B cell (primary cell): ENCODE measurements at regions not wholly inside any gene's neighbourhood (a gene's known extent, or its start where the extent isn't known, plus 50 kb on each side); places are given as distances from the start of the nearest gene placed in this dataset.

Source experiments
- ATAC-seq: fragments of 200-7000 bp; cut with Tn5 transposase; one replicate; pipeline ENCODE4 v1.10.0; 2021; ENCODE audit warnings: low read depth, mild to moderate bottlenecking, moderate number of reproducible peaks, moderate library complexity
- CTCF ChIA-PET: fragments of 350-600 bp; sonication (Branson Sonifier 250); formaldehyde crosslinking; loops from one replicate; lab custom pipeline; 2021; ENCODE audit warnings: antibody characterized with exemption, inconsistent platforms; lab: Charles Lee
- POLR2A ChIA-PET: fragments of 350-600 bp; sonication (Branson Sonifier 250); formaldehyde crosslinking; loops from one replicate; lab custom pipeline; 2021; ENCODE audit warnings: antibody characterized with exemption; lab: Charles Lee
- DNase-seq: peaks from one replicate; pipeline ENCODE4 v3.0.0; 2013
- H2AFZ ChIP-seq: 2 replicates; pipeline ENCODE4 v1.6.1; 2012; ENCODE audit warnings: mild to moderate bottlenecking, low read depth, low read length; ENCODE audit not compliant: insufficient read depth, poor library complexity, severe bottlenecking
- H3K27ac ChIP-seq, 2 donors: 1 replicate in 1 of 2; 2 replicates in 1 of 2; pipeline ENCODE4 v1.5.1; 2012 to 2013; ENCODE audit warnings: low read length in 2 of 2, mild to moderate bottlenecking in 2 of 2, moderate library complexity in 1 of 2
- H3K27me3 ChIP-seq, 4 experiments: fragments of 200-600 bp in 1 of 4; sonication (generic) in 1 of 4; replicated peaks in 1 of 4; 1 replicate in 2 of 4; 2 replicates in 2 of 4; pipeline versions ENCODE4 v1.6.1 to v1.7.0; 2013 to 2016; ENCODE audit warnings: low read length in 3 of 4, mild to moderate bottlenecking in 2 of 4, mixed read lengths in 1 of 4, moderate library complexity in 1 of 4; ENCODE audit not compliant: insufficient read depth in 4 of 4, control insufficient read depth in 3 of 4; ENCODE audit errors: control extremely low read depth in 1 of 4
- H3K36me3 ChIP-seq, 2 experiments: replicated peaks in 1 of 2; 1 replicate in 1 of 2; 2 replicates in 1 of 2; pipeline versions ENCODE4 v1.6.1 to v1.7.1; 2013; ENCODE audit warnings: low read length in 1 of 2; ENCODE audit not compliant: insufficient read depth in 2 of 2, control insufficient read depth in 1 of 2; ENCODE audit errors: control extremely low read depth in 1 of 2, extremely low read depth in 1 of 2
- H3K4me1 ChIP-seq, 2 donors: fragments of 200-600 bp in 1 of 2; sonication (generic) in 1 of 2; 1 replicate in 1 of 2; 2 replicates in 1 of 2; pipeline versions ENCODE4 v1.5.1 to v1.6.1; 2013 to 2017; ENCODE audit warnings: low read length in 2 of 2; ENCODE audit not compliant: control insufficient read depth in 2 of 2, insufficient read depth in 2 of 2
- H3K4me2 ChIP-seq: replicated peaks from 2 replicates; pipeline ENCODE3; 2012; ENCODE audit warnings: mild to moderate bottlenecking, low read depth, low read length; ENCODE audit not compliant: poor library complexity, severe bottlenecking
- H3K4me3 ChIP-seq, 5 experiments: fragments of 200-600 bp in 1 of 5; sonication (generic) in 1 of 5; 1 replicate in 3 of 5; 2 replicates in 2 of 5; pipeline versions ENCODE4 v1.5.1 to v1.7.0; 2011 to 2016; ENCODE audit warnings: low read length in 4 of 5, mild to moderate bottlenecking in 4 of 5, low read depth in 2 of 5, control low read depth in 1 of 5, moderate library complexity in 1 of 5; ENCODE audit not compliant: insufficient read depth in 1 of 5; ENCODE audit errors: control extremely low read depth in 1 of 5, extremely low read depth in 1 of 5
- H3K79me2 ChIP-seq: fragments of 200-600 bp; sonication (generic); one replicate; pipeline ENCODE4 v1.6.0; 2016; ENCODE audit warnings: low read length; ENCODE audit not compliant: control insufficient read depth, insufficient read depth
- H3K9ac ChIP-seq: fragments of 200-600 bp; sonication (generic); 2 replicates; pipeline ENCODE4 v1.6.1; 2017; ENCODE audit warnings: mild to moderate bottlenecking, low read length, moderate library complexity
- H3K9me3 ChIP-seq, 3 donors: one replicate each; pipeline versions ENCODE4 v1.6.1 to v1.7.1; 2013; ENCODE audit warnings: low read length in 2 of 3; ENCODE audit not compliant: control insufficient read depth in 2 of 3, insufficient read depth in 1 of 3; ENCODE audit errors: control extremely low read depth in 1 of 3
- H4K20me1 ChIP-seq: 2 replicates; pipeline ENCODE4 v1.6.0; 2012; ENCODE audit warnings: mild to moderate bottlenecking, low read length; ENCODE audit not compliant: insufficient read depth, control insufficient read depth, poor library complexity, severe bottlenecking
- H3K27ac Mint-ChIP-seq: one replicate; pipeline ENCODE4 v1.8.0; 2021; ENCODE audit warnings: mixed read lengths
- H3K27me3 Mint-ChIP-seq: one replicate; pipeline ENCODE4 v1.8.0; 2021; ENCODE audit warnings: mixed read lengths
- H3K4me1 Mint-ChIP-seq: one replicate; pipeline ENCODE4 v1.8.0; 2021; ENCODE audit warnings: mixed read lengths
- H3K4me3 Mint-ChIP-seq: one replicate; pipeline ENCODE4 v1.8.0; 2021; ENCODE audit warnings: mixed read lengths
- H3K9me3 Mint-ChIP-seq: one replicate; pipeline ENCODE4 v1.8.0; 2022; ENCODE audit warnings: mixed read lengths; ENCODE audit not compliant: insufficient read depth
- CTCF ChIP-seq: fragments of 200-600 bp; IDR thresholded peaks from one replicate; pipeline ENCODE4 v1.8.0; 2022; ENCODE audit warnings: antibody characterized with exemption, mild to moderate bottlenecking
- EZH2 ChIP-seq: IDR thresholded peaks from 2 replicates; pipeline ENCODE4 v1.6.1; 2012; ENCODE audit warnings: borderline replicate concordance, low read depth, mild to moderate bottlenecking, moderate library complexity, low read length; ENCODE audit not compliant: insufficient read depth, poor library complexity, severe bottlenecking
- WGBS: methylation state at CpG from one replicate; pipeline ENCODE4 v1.1.5; 2013; ENCODE audit warnings: missing lambda C conversion rate; ENCODE audit not compliant: insufficient coverage; 5-methylcytosine and 5-hydroxymethylcytosine counted together
- intact Hi-C: fragments of 100-400 bp; cut with micrococcal nuclease; formaldehyde crosslinking; loops from one replicate; pipeline ENCODE4 v1.10.0; 2022

GRCh38 chr13:27696731-27697130 lies 75.0 kb downstream of the POLR1D start:
- no peak overlapping the region for H3K4me2 ChIP-seq

GRCh38 chr13:27699952-27700351 lies 78.3 kb downstream of the POLR1D start:
- Histone ChIP-seq H3K27ac (no peak overlapping the region), H3K79me2 (no peaks in the 10 kb centered on the region), H3K9ac (no peak overlapping the region), H3K9me3 (peaks cover 4 to 11% (median 5%) of the 10 kb centered on the region in 3 donors), H4K20me1 (no peaks in the 10 kb centered on the region), H3K27me3 (peaks cover 0 to 5% (median 0%) of the 10 kb centered on the region in 4 experiments), H3K4me1 (no peaks in the 10 kb centered on the region), H2AFZ (no peak overlapping the region), H3K4me2 (no peak overlapping the region), H3K36me3 (no peaks in the 10 kb centered on the region), H3K4me3 (no peak overlapping the region)
- ATAC-seq (no peak), DNase-seq (no peak)
- CTCF ChIA-PET = no interaction called here
- Mint-ChIP-seq H3K27ac (no peak overlapping the region), H3K9me3 (peaks cover 13% of the 10 kb centered on the region), H3K27me3 (peaks cover 36% of the 10 kb centered on the region), H3K4me3 (no peak overlapping the region), H3K4me1 (peaks cover 2% of the 10 kb centered on the region)
- POLR2A ChIA-PET = interaction anchor here (0.6 kb wide), 1 partner anchor 10 kb away, joined by 4 read pairs; no protein-coding TSS in a partner anchor
- intact Hi-C loops = no loop called here
- no CpG with 5 or more reads among the region's 4 CpGs for WGBS
- TF ChIP-seq CTCF (no peak), EZH2 (no peak)

More at GRCh38 chr13:27696731-27697130, 75.0 kb downstream of the POLR1D start:
- ChIA-PET CTCF (no interaction called here), POLR2A (no interaction called here)
- no peak overlapping the region for H3K27ac ChIP-seq
- no peak overlapping the region for H3K9ac ChIP-seq
- Mint-ChIP-seq H3K4me3 (no peak overlapping the region), H3K9me3 (peaks cover 5% of the 10 kb centered on the region), H3K4me1 (no peaks in the 10 kb centered on the region), H3K27me3 (peaks cover 29% of the 10 kb centered on the region), H3K27ac (no peak overlapping the region)
- H2AFZ ChIP-seq = no peak overlapping the region
- 63% methylated on average over 3 of the region's 3 CpGs for WGBS
- H3K36me3 ChIP-seq = no peaks in the 10 kb centered on the region
- no peaks in the 10 kb centered on the region for H3K79me2 ChIP-seq
- no peaks in the 10 kb centered on the region for H3K4me1 ChIP-seq
- intact Hi-C loops = no loop called here
- DNase-seq = no peak
- no peak for TF ChIP-seq CTCF
- no peak for TF ChIP-seq EZH2
- no peak for ATAC-seq
- H3K27me3 ChIP-seq = peaks cover 0 to 3% (median 0%) of the 10 kb centered on the region in 4 experiments
- no peaks in the 10 kb centered on the region for H4K20me1 ChIP-seq
- H3K4me3 ChIP-seq = no peak overlapping the region
- peaks cover 3 to 7% (median 3%) of the 10 kb centered on the region in 3 donors for H3K9me3 ChIP-seq
